Endothelial cell of umbilical vein (primary cell): ENCODE measurements at regions not wholly inside any gene's neighbourhood (a gene's known extent, or its start where the extent isn't known, plus 50 kb on each side); places are given as distances from the start of the nearest gene placed in this dataset.

Source experiments
- BruUV-seq: library from RNA; stranded (reverse); fragments of 400-500 nt; replicated peaks from 2 replicates; lab custom pipeline; 2021; lab: Mats Ljungman, UMichigan
- CTCF ChIA-PET: fragments of 300-600, 350-600 bp; sonication (Branson Sonifier 250); formaldehyde crosslinking; loops from one replicate; lab custom pipeline; 2021; ENCODE audit warnings: antibody characterized with exemption, inconsistent platforms; lab: Charles Lee
- POLR2A ChIA-PET: fragments of 300-600, 350-600 bp; sonication (Branson Sonifier 250); formaldehyde crosslinking; loops from one replicate; lab custom pipeline; 2021; ENCODE audit warnings: antibody characterized with exemption, inconsistent platforms; lab: Charles Lee
- DNase-seq: peaks from one replicate; pipeline ENCODE4 v3.0.0-alpha.2; 2011; ENCODE audit warnings: low read depth, low spot score
- FAIRE-seq: peaks from 2 replicates; lab custom pipeline; 2011; peaks lifted over from hg19 to GRCh38; lab: Jason Lieb, UNC
- H2AFZ ChIP-seq: 2 replicates; pipeline ENCODE4 v1.6.0; 2012; ENCODE audit warnings: low read depth, low read length, control low read depth, inconsistent platforms
- H3K27ac ChIP-seq: 2 replicates; pipeline ENCODE4 v1.5.1; 2011; ENCODE audit warnings: low read depth, mild to moderate bottlenecking, control low read depth, low read length, moderate library complexity; ENCODE audit not compliant: insufficient read depth
- H3K27me3 ChIP-seq, 2 experiments: 2 replicates each; pipeline versions ENCODE4 v1.6.0 to v1.6.1; 2011; ENCODE audit warnings: low read length in 2 of 2, mixed read lengths in 1 of 2; ENCODE audit not compliant: control insufficient read depth in 2 of 2, insufficient read depth in 2 of 2
- H3K36me3 ChIP-seq, 2 experiments: 2 replicates in 1 of 2; 3 replicates in 1 of 2; pipeline ENCODE4 v1.5.1; 2011; ENCODE audit warnings: low read length in 2 of 2, mild to moderate bottlenecking in 1 of 2, moderate library complexity in 1 of 2; ENCODE audit not compliant: control insufficient read depth in 2 of 2, insufficient read depth in 2 of 2; ENCODE audit errors: extremely low read depth in 1 of 2
- H3K4me1 ChIP-seq: 3 replicates; pipeline ENCODE4 v1.5.1; 2011; ENCODE audit warnings: mild to moderate bottlenecking, low read length; ENCODE audit not compliant: control insufficient read depth, insufficient read depth; ENCODE audit errors: extremely low read depth
- H3K4me2 ChIP-seq: 2 replicates; pipeline ENCODE4 v1.6.1; 2011; ENCODE audit warnings: low read length, control low read depth, mixed read lengths; ENCODE audit not compliant: insufficient read depth
- H3K4me3 ChIP-seq, 3 experiments: fragments of 200-600 bp in 1 of 3; sonication (generic), shearing (Covaris generic) in 1 of 3; replicated peaks in 1 of 3; 2 replicates each; pipeline ENCODE4 v1.5.1; 2011 to 2016; ENCODE audit warnings: control low read depth in 3 of 3, low read length in 3 of 3, mild to moderate bottlenecking in 2 of 3, inconsistent platforms in 1 of 3, low read depth in 1 of 3, moderate library complexity in 1 of 3; ENCODE audit not compliant: insufficient read depth in 1 of 3
- H3K79me2 ChIP-seq: 2 replicates; pipeline ENCODE4 v1.6.0; 2012; ENCODE audit warnings: low read length, inconsistent platforms; ENCODE audit not compliant: control insufficient read depth, insufficient read depth
- H3K9ac ChIP-seq: replicated peaks from 2 replicates; pipeline ENCODE3; 2011; ENCODE audit warnings: low read length, control low read depth; ENCODE audit not compliant: insufficient read depth; ENCODE audit errors: extremely low read depth
- H3K9me1 ChIP-seq: replicated peaks from 3 replicates; pipeline ENCODE4 v1.6.0; 2011; ENCODE audit warnings: mild to moderate bottlenecking, low read length; ENCODE audit not compliant: control insufficient read depth, insufficient read depth; ENCODE audit errors: extremely low read depth
- H3K9me3 ChIP-seq: replicated peaks from 2 replicates; pipeline ENCODE4 v1.5.1; 2012; ENCODE audit warnings: low read length, inconsistent platforms; ENCODE audit not compliant: control insufficient read depth, insufficient read depth
- H4K20me1 ChIP-seq: replicated peaks from 2 replicates; pipeline ENCODE3; 2011; ENCODE audit warnings: mild to moderate bottlenecking, low read length; ENCODE audit not compliant: control insufficient read depth, insufficient read depth; ENCODE audit errors: extremely low read depth
- EZH2 ChIP-seq: IDR thresholded peaks from 2 replicates; pipeline ENCODE4 v1.6.1; 2012; ENCODE audit warnings: borderline replicate concordance, low read depth, mild to moderate bottlenecking, moderate library complexity, low read length, inconsistent platforms; ENCODE audit not compliant: severe bottlenecking
- FOS ChIP-seq: IDR thresholded peaks from 2 replicates; pipeline ENCODE4 v1.6.1; 2011; ENCODE audit warnings: mild to moderate bottlenecking, low read length, moderate library complexity, borderline replicate concordance; ENCODE audit not compliant: insufficient read depth
- GATA2 ChIP-seq: IDR thresholded peaks from 2 replicates; pipeline ENCODE4 v1.7.0; 2011; ENCODE audit warnings: low read depth, mild to moderate bottlenecking, moderate library complexity, mixed read lengths, low read length; ENCODE audit not compliant: insufficient read length, insufficient read depth
- JUN ChIP-seq: IDR thresholded peaks from 2 replicates; pipeline ENCODE4 v1.6.1; 2011; ENCODE audit warnings: borderline replicate concordance, low read depth; ENCODE audit not compliant: insufficient read length, insufficient read depth
- MYC ChIP-seq: IDR thresholded peaks from one replicate; pipeline ENCODE4 v1.6.1; 2011; ENCODE audit warnings: mild to moderate bottlenecking, low read depth, low read length
- POLR2A ChIP-seq: IDR thresholded peaks from 2 replicates; pipeline ENCODE4 v1.6.1; 2012; ENCODE audit warnings: low read depth, mild to moderate bottlenecking, control low read depth, low read length
- POLR2AphosphoS5 ChIP-seq: IDR thresholded peaks from 2 replicates; pipeline ENCODE4 v1.6.1; 2012; ENCODE audit warnings: low read depth, mild to moderate bottlenecking, control low read depth, low read length, moderate library complexity; ENCODE audit not compliant: insufficient read depth
- dilution Hi-C: fragments of 300-500 bp; cut with MboI; formaldehyde crosslinking; loops from one replicate; pipeline ENCODE4 v1.15.0; 2019; ENCODE audit warnings: low sequenced_read_pairs; ENCODE audit not compliant: extremely low pct_ligation_motif_present
- intact Hi-C: fragments of 100-400 bp; cut with micrococcal nuclease; formaldehyde crosslinking; loops from one replicate; pipeline ENCODE4 v1.10.0; 2022
- TF ChIP-seq, protein P1 (sequence below), 2 donors: IDR thresholded peaks; 1 replicate in 1 of 2; 2 replicates in 1 of 2; pipeline ENCODE4 v1.5.1; 2011; ENCODE audit warnings: low read length in 2 of 2, mild to moderate bottlenecking in 2 of 2, moderate library complexity in 2 of 2, control low read depth in 1 of 2, inconsistent platforms in 1 of 2, low read depth in 1 of 2; ENCODE audit not compliant: insufficient read depth in 1 of 2; ENCODE audit errors: extremely low read depth in 1 of 2
- TF ChIP-seq, protein P2 (sequence below): IDR thresholded peaks from 2 replicates; pipeline ENCODE4 v1.6.1; 2011; ENCODE audit not compliant: insufficient read depth, insufficient read length

DNA sequence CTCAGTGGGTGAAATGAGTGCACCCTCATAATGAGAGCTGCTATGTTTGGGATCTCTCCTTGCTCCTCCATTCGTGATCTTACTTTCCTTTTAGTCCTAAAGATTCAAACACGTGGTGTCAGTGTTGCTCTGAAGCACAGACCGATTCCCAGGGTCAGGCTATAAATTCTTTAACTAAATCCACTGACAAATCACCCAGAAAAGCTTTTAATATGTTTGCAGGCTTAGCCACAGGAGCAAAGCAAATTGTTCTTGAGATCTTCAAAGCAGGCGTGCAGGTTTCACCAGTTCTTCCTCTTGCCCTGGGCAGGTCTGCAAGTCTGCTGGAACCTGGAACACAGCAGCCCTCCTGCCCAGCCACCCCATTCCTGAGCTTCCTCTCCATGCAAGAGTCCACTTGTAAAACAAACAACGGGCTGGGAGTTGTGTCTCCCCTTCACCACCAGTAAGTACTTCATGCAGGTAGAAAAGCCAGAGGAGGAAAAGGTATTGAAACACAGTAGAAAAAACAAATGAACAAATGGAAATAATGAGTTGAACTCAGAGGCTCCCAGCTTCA is 70.1 kb upstream of the ENPP6 start:
- Histone ChIP-seq H3K27me3 (no peaks in the 10 kb centered on the region), H3K9ac (no peak overlapping the region), H3K79me2 (no peaks in the 10 kb centered on the region), H3K4me3 (no peak overlapping the region), H2AFZ (peak overlapping the region; percentile 59), H3K4me1 (no peaks in the 10 kb centered on the region), H3K27ac (no peak overlapping the region), H3K36me3 (no peaks in the 10 kb centered on the region), H3K9me1 (no peaks in the 10 kb centered on the region), H3K4me2 (no peak overlapping the region), H3K9me3 (no peaks in the 10 kb centered on the region), H4K20me1 (no peaks in the 10 kb centered on the region)
- peak; percentile 75 for FAIRE-seq
- intact Hi-C loops: loop anchor here (1.0 kb wide), 1 partner anchor 251 kb away; no protein-coding TSS in a partner anchor
- ChIA-PET CTCF (interaction anchor here (0.6 to 1.8 kb wide), 33 partner anchors 13 to 694 kb away, joined by 3 to 33 read pairs (median 4); partner anchors contain the start of genes CASP3, CENPU, IRF2 and PRIMPOL), POLR2A (interaction anchor here (1.1 kb wide), 1 partner anchor 361 kb away, joined by 3 read pairs; the partner anchor contains the start of gene CASP3)
- dilution Hi-C loops: no loop called here
- no TSS peak for BruUV-seq
- DNase-seq: peak; percentile 55
- TF ChIP-seq GATA2 (no peak), POLR2A (no peak), JUN (no peak), POLR2AphosphoS5 (no peak), EZH2 (no peak), FOS (no peak), MYC (no peak)
- TF ChIP-seq, protein P1, sequence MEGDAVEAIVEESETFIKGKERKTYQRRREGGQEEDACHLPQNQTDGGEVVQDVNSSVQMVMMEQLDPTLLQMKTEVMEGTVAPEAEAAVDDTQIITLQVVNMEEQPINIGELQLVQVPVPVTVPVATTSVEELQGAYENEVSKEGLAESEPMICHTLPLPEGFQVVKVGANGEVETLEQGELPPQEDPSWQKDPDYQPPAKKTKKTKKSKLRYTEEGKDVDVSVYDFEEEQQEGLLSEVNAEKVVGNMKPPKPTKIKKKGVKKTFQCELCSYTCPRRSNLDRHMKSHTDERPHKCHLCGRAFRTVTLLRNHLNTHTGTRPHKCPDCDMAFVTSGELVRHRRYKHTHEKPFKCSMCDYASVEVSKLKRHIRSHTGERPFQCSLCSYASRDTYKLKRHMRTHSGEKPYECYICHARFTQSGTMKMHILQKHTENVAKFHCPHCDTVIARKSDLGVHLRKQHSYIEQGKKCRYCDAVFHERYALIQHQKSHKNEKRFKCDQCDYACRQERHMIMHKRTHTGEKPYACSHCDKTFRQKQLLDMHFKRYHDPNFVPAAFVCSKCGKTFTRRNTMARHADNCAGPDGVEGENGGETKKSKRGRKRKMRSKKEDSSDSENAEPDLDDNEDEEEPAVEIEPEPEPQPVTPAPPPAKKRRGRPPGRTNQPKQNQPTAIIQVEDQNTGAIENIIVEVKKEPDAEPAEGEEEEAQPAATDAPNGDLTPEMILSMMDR (IDR thresholded peaks at IDR 0.05; ENCODE audit: extremely low read depth in 1 of 2, insufficient read depth in 1 of 2, low read depth in 1 of 2, low read length in 2 of 2): no peak
- TF ChIP-seq, protein P2, sequence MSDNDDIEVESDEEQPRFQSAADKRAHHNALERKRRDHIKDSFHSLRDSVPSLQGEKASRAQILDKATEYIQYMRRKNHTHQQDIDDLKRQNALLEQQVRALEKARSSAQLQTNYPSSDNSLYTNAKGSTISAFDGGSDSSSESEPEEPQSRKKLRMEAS: no peak
